ENCODE measurements at regions not wholly inside any gene's neighbourhood (a gene's known extent, or its start where the extent isn't known, plus 50 kb on each side); places are given as distances from the start of the nearest gene placed in this dataset.

DNA sequence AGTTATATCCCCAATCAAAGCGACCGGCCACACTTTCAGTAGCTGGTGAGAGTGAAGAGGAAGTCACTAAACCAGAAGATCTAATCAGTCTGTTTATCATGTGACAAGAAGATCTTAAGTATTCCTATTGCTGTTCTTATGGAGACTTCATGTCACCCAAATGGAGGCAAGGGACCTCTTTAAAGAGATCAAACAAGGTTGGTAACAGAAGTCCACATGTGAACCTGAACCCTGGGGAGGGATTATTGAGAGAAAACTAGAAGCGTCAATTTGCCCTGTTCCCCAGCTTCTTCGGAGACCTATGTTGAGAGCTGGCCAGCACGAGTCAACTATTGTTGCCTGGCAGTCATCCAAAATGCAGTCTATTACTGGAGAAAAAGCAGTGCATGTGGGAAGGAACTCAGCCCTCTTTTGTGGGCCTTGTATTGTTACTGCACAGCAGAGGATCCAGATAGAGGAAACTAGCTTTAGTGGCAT lies 76.9 kb upstream of the CTSC start:
- Histone ChIP-seq H3K36me3 (ENCODE audit: control insufficient read depth, insufficient read depth, low read length) (no peaks in the 10 kb centered on the region), H3K4me3 (replicated peaks; ENCODE audit: low read depth, low read length) (no peak overlapping the region), H3K27me3 (replicated peaks; ENCODE audit: control insufficient read depth, insufficient read depth, low read length) (no peaks in the 10 kb centered on the region)
- TF ChIP-seq, protein P1, sequence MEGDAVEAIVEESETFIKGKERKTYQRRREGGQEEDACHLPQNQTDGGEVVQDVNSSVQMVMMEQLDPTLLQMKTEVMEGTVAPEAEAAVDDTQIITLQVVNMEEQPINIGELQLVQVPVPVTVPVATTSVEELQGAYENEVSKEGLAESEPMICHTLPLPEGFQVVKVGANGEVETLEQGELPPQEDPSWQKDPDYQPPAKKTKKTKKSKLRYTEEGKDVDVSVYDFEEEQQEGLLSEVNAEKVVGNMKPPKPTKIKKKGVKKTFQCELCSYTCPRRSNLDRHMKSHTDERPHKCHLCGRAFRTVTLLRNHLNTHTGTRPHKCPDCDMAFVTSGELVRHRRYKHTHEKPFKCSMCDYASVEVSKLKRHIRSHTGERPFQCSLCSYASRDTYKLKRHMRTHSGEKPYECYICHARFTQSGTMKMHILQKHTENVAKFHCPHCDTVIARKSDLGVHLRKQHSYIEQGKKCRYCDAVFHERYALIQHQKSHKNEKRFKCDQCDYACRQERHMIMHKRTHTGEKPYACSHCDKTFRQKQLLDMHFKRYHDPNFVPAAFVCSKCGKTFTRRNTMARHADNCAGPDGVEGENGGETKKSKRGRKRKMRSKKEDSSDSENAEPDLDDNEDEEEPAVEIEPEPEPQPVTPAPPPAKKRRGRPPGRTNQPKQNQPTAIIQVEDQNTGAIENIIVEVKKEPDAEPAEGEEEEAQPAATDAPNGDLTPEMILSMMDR (IDR thresholded peaks at IDR 0.05; ENCODE audit: insufficient read depth, low read length, poor library complexity, severe bottlenecking), result no peak
- DNase-seq (ENCODE audit: extremely low read depth, insufficient read length), result no peak

GRCh38 chr11:88411265-88411664 lies 73.7 kb upstream of the CTSC start:
- Histone ChIP-seq H3K4me3 (replicated peaks; ENCODE audit: low read depth, low read length) (no peak overlapping the region), H3K27me3 (replicated peaks; ENCODE audit: control insufficient read depth, insufficient read depth, low read length) (no peaks in the 10 kb centered on the region), H3K36me3 (ENCODE audit: control insufficient read depth, insufficient read depth, low read length) (no peaks in the 10 kb centered on the region)
- DNase-seq (ENCODE audit: extremely low read depth, insufficient read length), result no peak
- TF ChIP-seq, protein P1 (IDR thresholded peaks at IDR 0.05; ENCODE audit: insufficient read depth, low read length, poor library complexity, severe bottlenecking), result no peak

DNA sequence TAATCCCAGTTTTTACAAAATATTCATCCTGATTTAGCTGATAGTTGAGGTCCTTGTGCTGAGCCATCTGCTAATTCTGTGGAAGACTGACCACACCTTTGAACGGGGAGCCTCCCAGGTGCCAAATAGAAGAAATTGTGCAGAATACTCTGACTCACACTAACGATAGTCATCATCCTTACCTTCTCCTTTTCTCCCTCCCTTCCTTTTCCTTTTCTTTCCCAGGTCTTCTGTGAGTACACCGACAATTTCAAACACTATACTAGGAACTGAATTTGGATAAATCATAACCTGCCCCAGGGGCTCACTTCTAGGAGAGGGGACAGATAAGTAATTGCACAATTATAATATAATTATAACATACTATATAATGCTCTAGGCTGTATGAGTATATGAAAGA lies 73.1 kb upstream of the CTSC start:
- H3K4me3 ChIP-seq (replicated peaks; ENCODE audit: low read depth, low read length), result no peak overlapping the region
- TF ChIP-seq, protein P1 (IDR thresholded peaks at IDR 0.05; ENCODE audit: insufficient read depth, low read length, poor library complexity, severe bottlenecking), result no peak
- no peak for DNase-seq (ENCODE audit: extremely low read depth, insufficient read length)
- no peaks in the 10 kb centered on the region for H3K36me3 ChIP-seq (ENCODE audit: control insufficient read depth, insufficient read depth, low read length)
- H3K27me3 ChIP-seq (replicated peaks; ENCODE audit: control insufficient read depth, insufficient read depth, low read length), result no peaks in the 10 kb centered on the region

DNA sequence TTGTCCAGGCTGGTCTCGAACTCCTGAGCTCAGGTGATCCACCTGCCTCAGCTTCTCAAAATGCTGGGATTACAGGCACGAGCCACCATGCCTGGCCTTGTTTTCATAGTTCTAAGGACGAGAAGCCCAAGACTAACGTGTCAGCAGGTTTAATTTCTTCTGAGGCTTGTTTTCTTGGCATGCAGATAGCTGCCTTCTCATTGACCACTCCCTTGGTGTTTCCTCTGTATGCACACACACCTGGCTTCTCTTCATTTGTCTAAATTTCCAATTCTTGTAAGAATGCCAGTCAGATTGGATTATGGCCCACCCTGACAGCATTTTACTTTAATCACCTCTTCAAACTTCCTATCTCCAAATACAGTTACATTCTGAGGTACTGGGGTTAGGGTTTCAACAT lies 72.5 kb upstream of the CTSC start:
- no peaks in the 10 kb centered on the region for H3K27me3 ChIP-seq (replicated peaks; ENCODE audit: control insufficient read depth, insufficient read depth, low read length)
- no peak overlapping the region for H3K4me3 ChIP-seq (replicated peaks; ENCODE audit: low read depth, low read length)
- no peak for DNase-seq (ENCODE audit: extremely low read depth, insufficient read length)
- no peaks in the 10 kb centered on the region for H3K36me3 ChIP-seq (ENCODE audit: control insufficient read depth, insufficient read depth, low read length)
- TF ChIP-seq, protein P1 (IDR thresholded peaks at IDR 0.05; ENCODE audit: insufficient read depth, low read length, poor library complexity, severe bottlenecking), result no peak

GRCh38 chr11:88406876-88407275 lies 69.3 kb upstream of the CTSC start:
- no peak overlapping the region for H3K4me3 ChIP-seq (replicated peaks; ENCODE audit: low read depth, low read length)
- no peak for DNase-seq (ENCODE audit: extremely low read depth, insufficient read length)
- TF ChIP-seq, protein P1 (IDR thresholded peaks at IDR 0.05; ENCODE audit: insufficient read depth, low read length, poor library complexity, severe bottlenecking), result no peak
- no peaks in the 10 kb centered on the region for H3K36me3 ChIP-seq (ENCODE audit: control insufficient read depth, insufficient read depth, low read length)
- H3K27me3 ChIP-seq (replicated peaks; ENCODE audit: control insufficient read depth, insufficient read depth, low read length), result no peaks in the 10 kb centered on the region

GRCh38 chr11:88405853-88406252 lies 68.3 kb upstream of the CTSC start:
- H3K4me3 ChIP-seq (replicated peaks; ENCODE audit: low read depth, low read length), result no peak overlapping the region
- H3K27me3 ChIP-seq (replicated peaks; ENCODE audit: control insufficient read depth, insufficient read depth, low read length), result no peaks in the 10 kb centered on the region
- H3K36me3 ChIP-seq (ENCODE audit: control insufficient read depth, insufficient read depth, low read length), result no peaks in the 10 kb centered on the region
- TF ChIP-seq, protein P1 (IDR thresholded peaks at IDR 0.05; ENCODE audit: insufficient read depth, low read length, poor library complexity, severe bottlenecking), result no peak
- no peak for DNase-seq (ENCODE audit: extremely low read depth, insufficient read length)
